AG08395 (cell line): ENCODE measurements at regions not wholly inside any gene's neighbourhood (a gene's known extent, or its start where the extent isn't known, plus 50 kb on each side); places are given as distances from the start of the nearest gene placed in this dataset.
A peak's percentile ranks its signal among the peaks of the same experiment; 100 is the strongest.

ENCODE experiments used
- DNase-seq: peaks from one replicate; pipeline ENCODE4 v3.0.0; 2012; ENCODE audit warnings: mixed read lengths, low spot score

GRCh38 chr4:13316354-13316753 lies 167.8 kb downstream of the RAB28 start:
- no peak for DNase-seq

GRCh38 chr4:13313856-13314255 lies 170.3 kb downstream of the RAB28 start:
- no peak for DNase-seq

GRCh38 chr4:13312264-13312663 lies 171.9 kb downstream of the RAB28 start:
- no peak for DNase-seq

GRCh38 chr4:13309751-13310150 lies 174.4 kb downstream of the RAB28 start:
- no peak for DNase-seq

- peak; percentile 34 for DNase-seq
Measured at GRCh38 chr4:13306356-13306755, 177.8 kb downstream of the RAB28 start.

GRCh38 chr4:13302876-13303275 lies 181.3 kb downstream of the RAB28 start:
- DNase-seq: peak; percentile 38

GRCh38 chr4:13299343-13299742 lies 184.8 kb downstream of the RAB28 start:
- DNase-seq: no peak

GRCh38 chr4:13298655-13299054 lies 185.5 kb downstream of the RAB28 start:
- DNase-seq: no peak

GRCh38 chr4:13296986-13297385 lies 187.2 kb downstream of the RAB28 start:
- DNase-seq: no peak

- no peak for DNase-seq
Measured at GRCh38 chr4:13294961-13295605, 189.1 kb downstream of the RAB28 start.

GRCh38 chr4:13292372-13292771 lies 191.8 kb downstream of the RAB28 start:
- no peak for DNase-seq

GRCh38 chr4:13289391-13289790 lies 194.7 kb downstream of the RAB28 start:
- peak; percentile 39 for DNase-seq

- DNase-seq: no peak
Measured at GRCh38 chr4:13285336-13285735, 198.8 kb downstream of the RAB28 start.

GRCh38 chr4:13284932-13285331 lies 199.2 kb downstream of the RAB28 start:
- no peak for DNase-seq

- no peak for DNase-seq
Measured at GRCh38 chr4:13276357-13276756, 207.8 kb downstream of the RAB28 start.

- DNase-seq: no peak
Measured at GRCh38 chr4:13268703-13269102, 215.4 kb downstream of the RAB28 start.

GRCh38 chr4:13268165-13268564 lies 216.0 kb downstream of the RAB28 start:
- DNase-seq: no peak

GRCh38 chr4:13267091-13267490 lies 217.0 kb downstream of the RAB28 start:
- no peak for DNase-seq

- DNase-seq: no peak
Measured at GRCh38 chr4:13266687-13267086, 217.5 kb downstream of the RAB28 start.

- DNase-seq: no peak
Measured at GRCh38 chr4:13263967-13264525, 220.1 kb downstream of the RAB28 start.

- DNase-seq: no peak
Measured at GRCh38 chr4:13262816-13263215, 221.3 kb downstream of the RAB28 start.

GRCh38 chr4:13261486-13262257 lies 222.5 kb downstream of the RAB28 start:
- DNase-seq: no peak

GRCh38 chr4:13260513-13260912 lies 223.6 kb downstream of the RAB28 start:
- no peak for DNase-seq
